ENCODE measurements at regions not wholly inside any gene's neighbourhood (a gene's known extent, or its start where the extent isn't known, plus 50 kb on each side); places are given as distances from the start of the nearest gene placed in this dataset.
A peak's percentile ranks its signal among the peaks of the same experiment; 100 is the strongest.

DNA sequence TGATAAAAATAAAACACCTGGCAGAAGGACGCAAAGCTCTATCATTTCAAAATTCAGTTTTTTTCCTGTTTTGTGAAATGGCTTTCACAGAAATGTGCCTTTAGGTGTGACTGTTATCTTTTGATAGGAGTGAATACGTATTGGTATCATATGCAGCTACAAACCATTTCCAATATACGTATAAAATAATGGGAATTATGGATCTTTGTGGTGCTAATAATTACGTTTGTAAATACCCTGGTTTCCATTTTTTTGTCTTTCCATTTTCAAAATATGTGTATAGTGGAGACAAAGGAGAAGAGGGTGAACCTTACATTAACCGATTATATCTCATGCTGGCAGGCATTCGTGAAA is 108.7 kb upstream of the GMDS start:
- H3K27me3 ChIP-seq (ENCODE audit: control insufficient read depth, insufficient read depth, low read length), result no peaks in the 10 kb centered on the region
- H3K9me3 ChIP-seq (ENCODE audit: control insufficient read depth, low read length), result no peaks in the 10 kb centered on the region
- H2AFZ ChIP-seq, result no peak overlapping the region
- no peaks in the 10 kb centered on the region for H3K4me1 ChIP-seq
- H3K79me2 ChIP-seq, result no peaks in the 10 kb centered on the region
- TF ChIP-seq, protein P1, sequence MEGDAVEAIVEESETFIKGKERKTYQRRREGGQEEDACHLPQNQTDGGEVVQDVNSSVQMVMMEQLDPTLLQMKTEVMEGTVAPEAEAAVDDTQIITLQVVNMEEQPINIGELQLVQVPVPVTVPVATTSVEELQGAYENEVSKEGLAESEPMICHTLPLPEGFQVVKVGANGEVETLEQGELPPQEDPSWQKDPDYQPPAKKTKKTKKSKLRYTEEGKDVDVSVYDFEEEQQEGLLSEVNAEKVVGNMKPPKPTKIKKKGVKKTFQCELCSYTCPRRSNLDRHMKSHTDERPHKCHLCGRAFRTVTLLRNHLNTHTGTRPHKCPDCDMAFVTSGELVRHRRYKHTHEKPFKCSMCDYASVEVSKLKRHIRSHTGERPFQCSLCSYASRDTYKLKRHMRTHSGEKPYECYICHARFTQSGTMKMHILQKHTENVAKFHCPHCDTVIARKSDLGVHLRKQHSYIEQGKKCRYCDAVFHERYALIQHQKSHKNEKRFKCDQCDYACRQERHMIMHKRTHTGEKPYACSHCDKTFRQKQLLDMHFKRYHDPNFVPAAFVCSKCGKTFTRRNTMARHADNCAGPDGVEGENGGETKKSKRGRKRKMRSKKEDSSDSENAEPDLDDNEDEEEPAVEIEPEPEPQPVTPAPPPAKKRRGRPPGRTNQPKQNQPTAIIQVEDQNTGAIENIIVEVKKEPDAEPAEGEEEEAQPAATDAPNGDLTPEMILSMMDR (IDR thresholded peaks at IDR 0.05), result no peak
- H3K4me2 ChIP-seq (ENCODE audit: low read length), result no peak overlapping the region
- H3K36me3 ChIP-seq (ENCODE audit: control insufficient read depth, insufficient read depth, low read length), result no peaks in the 10 kb centered on the region
- H3K9ac ChIP-seq, result no peak overlapping the region
- no peak overlapping the region for H3K27ac ChIP-seq
- H3K4me3 ChIP-seq (ENCODE audit: low read depth, low read length), result no peak overlapping the region

DNA sequence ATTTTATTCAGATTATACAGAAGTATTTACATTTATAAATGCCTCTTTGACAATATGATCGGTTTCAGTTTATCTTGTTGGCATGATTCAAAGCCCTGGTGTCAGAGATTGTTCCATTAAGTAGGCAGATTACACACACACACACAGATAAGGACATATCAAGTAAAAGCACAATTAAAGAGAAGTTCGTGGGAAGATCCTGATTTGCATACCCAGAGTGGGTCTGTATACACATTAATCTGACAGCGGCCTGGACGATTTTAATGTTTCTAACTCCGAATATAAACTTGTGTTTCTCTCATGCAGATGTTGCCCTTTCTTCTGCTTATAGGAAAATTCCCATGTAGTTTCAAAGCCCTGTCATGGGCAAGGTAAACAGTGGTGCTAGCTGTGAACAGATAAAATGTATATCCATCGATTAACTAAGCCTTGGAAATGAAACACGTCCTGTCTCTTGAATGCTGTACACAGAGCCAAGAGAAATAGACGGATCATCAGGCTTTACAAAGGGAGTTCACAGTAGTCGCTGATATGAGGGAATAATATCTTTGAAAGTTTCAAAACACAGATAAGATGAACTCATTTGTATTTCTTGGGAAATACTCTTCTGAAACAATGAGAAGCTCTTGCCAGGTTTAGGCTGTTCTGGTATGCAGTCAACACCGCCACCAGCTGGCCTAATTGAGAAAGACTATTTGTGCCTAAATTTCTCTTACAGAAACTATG is 108.2 kb upstream of the GMDS start:
- Histone ChIP-seq H3K79me2 (no peaks in the 10 kb centered on the region), H3K4me2 (ENCODE audit: low read length) (no peak overlapping the region), H3K36me3 (ENCODE audit: control insufficient read depth, insufficient read depth, low read length) (no peaks in the 10 kb centered on the region), H3K9me3 (ENCODE audit: control insufficient read depth, low read length) (no peaks in the 10 kb centered on the region), H2AFZ (no peak overlapping the region), H3K27ac (no peak overlapping the region), H3K4me3 (ENCODE audit: low read depth, low read length) (no peak overlapping the region), H3K27me3 (ENCODE audit: control insufficient read depth, insufficient read depth, low read length) (no peaks in the 10 kb centered on the region), H3K9ac (no peak overlapping the region), H3K4me1 (no peaks in the 10 kb centered on the region)
- TF ChIP-seq, protein P1 (IDR thresholded peaks at IDR 0.05), result peak; percentile 75

DNA sequence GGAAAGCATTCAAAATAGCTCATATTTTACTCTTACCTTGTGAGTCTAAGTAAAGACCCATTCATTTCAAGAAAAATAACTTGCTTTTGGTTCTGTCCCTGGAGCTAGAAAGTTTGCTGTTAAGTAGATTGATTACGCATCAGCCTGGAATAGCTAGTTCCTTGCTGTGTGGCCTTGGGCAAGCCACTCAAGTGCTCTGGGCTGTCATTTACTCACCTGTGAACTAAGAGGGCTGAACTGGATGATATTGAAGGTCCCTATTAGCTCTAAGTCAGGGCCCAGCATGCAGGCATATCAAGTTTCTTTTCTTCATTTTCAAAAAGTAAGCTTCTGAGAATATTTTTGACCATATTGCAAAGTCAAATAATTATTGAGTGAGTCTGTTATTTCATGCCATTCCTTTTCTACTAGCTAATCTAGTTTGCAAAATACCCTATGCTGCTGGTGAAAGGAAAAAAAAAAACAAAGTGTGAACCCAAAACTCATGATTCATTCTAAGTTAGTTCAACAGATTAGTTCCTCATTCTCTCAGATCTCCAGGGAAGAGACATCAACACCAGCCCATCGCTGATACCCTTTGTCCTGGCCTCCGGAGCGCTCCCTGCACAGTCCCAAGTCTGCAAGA is 106.5 kb upstream of the GMDS start:
- no peaks in the 10 kb centered on the region for H3K27me3 ChIP-seq (ENCODE audit: control insufficient read depth, insufficient read depth, low read length)
- H2AFZ ChIP-seq, result no peak overlapping the region
- no peak overlapping the region for H3K27ac ChIP-seq
- no peaks in the 10 kb centered on the region for H3K79me2 ChIP-seq
- no peaks in the 10 kb centered on the region for H3K36me3 ChIP-seq (ENCODE audit: control insufficient read depth, insufficient read depth, low read length)
- no peak overlapping the region for H3K4me2 ChIP-seq (ENCODE audit: low read length)
- TF ChIP-seq, protein P1 (IDR thresholded peaks at IDR 0.05), result no peak
- no peak overlapping the region for H3K4me3 ChIP-seq (ENCODE audit: low read depth, low read length)
- H3K9me3 ChIP-seq (ENCODE audit: control insufficient read depth, low read length), result no peaks in the 10 kb centered on the region
- H3K4me1 ChIP-seq, result no peaks in the 10 kb centered on the region
- H3K9ac ChIP-seq, result no peak overlapping the region

DNA sequence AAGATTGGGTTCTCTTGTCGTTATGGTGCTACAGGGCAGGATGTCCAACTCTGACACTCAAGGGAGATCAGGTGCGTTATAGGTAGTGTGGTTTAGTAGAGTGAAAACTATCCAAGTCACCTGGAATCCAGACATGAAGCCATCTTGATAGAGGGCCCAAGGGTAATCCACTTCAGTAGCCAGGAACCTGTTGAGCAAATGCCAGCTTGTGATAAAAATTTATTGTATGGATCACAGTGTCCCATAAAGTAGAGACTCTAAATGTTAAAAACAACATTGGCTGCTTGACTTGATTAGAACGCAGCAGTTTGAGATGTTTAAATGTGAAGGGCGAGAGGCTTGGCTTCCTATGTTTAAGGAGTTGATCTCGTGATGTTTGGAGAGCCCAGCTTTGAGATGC is 105.7 kb upstream of the GMDS start:
- no peak overlapping the region for H3K27ac ChIP-seq
- no peaks in the 10 kb centered on the region for H3K4me1 ChIP-seq
- no peak overlapping the region for H2AFZ ChIP-seq
- H3K79me2 ChIP-seq, result no peaks in the 10 kb centered on the region
- no peak overlapping the region for H3K4me3 ChIP-seq (ENCODE audit: low read depth, low read length)
- H3K36me3 ChIP-seq (ENCODE audit: control insufficient read depth, insufficient read depth, low read length), result no peaks in the 10 kb centered on the region
- H3K27me3 ChIP-seq (ENCODE audit: control insufficient read depth, insufficient read depth, low read length), result no peaks in the 10 kb centered on the region
- H3K9me3 ChIP-seq (ENCODE audit: control insufficient read depth, low read length), result no peaks in the 10 kb centered on the region
- H3K9ac ChIP-seq, result no peak overlapping the region
- TF ChIP-seq, protein P1 (IDR thresholded peaks at IDR 0.05), result no peak
- no peak overlapping the region for H3K4me2 ChIP-seq (ENCODE audit: low read length)

DNA sequence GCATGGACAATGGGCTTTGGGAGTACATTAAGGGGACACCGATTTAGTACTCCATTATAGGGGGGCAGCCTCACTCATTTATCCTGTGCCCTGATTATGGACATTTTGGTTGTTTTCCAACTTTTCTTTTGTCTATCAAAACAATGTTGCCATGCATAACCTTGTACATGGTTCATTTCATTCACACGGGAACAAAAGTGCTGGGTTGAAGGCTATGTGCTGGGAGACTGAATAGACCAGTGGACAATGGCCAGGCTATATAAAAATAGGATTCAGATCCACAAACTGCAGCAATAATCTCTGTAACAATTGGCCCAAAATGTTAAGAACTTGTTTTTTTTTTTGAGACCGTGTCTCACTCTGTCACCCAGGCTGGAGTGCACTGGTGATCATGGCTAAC is 100.7 kb upstream of the GMDS start:
- Histone ChIP-seq H3K36me3 (ENCODE audit: control insufficient read depth, insufficient read depth, low read length) (no peaks in the 10 kb centered on the region), H3K79me2 (no peaks in the 10 kb centered on the region), H3K9me3 (ENCODE audit: control insufficient read depth, low read length) (no peaks in the 10 kb centered on the region), H3K4me1 (no peaks in the 10 kb centered on the region), H3K4me2 (ENCODE audit: low read length) (no peak overlapping the region), H3K27me3 (ENCODE audit: control insufficient read depth, insufficient read depth, low read length) (no peaks in the 10 kb centered on the region), H3K4me3 (ENCODE audit: low read depth, low read length) (no peak overlapping the region), H3K27ac (no peak overlapping the region), H2AFZ (no peak overlapping the region), H3K9ac (no peak overlapping the region)
- TF ChIP-seq, protein P1 (IDR thresholded peaks at IDR 0.05), result no peak

Data from parathyroid adenoma (tissue), 2 donors.